Kidney epithelial cell (primary cell): ENCODE measurements at regions not wholly inside any gene's neighbourhood (a gene's known extent, or its start where the extent isn't known, plus 50 kb on each side); places are given as distances from the start of the nearest gene placed in this dataset.

ENCODE experiments used
- DNase-seq: peaks from one replicate; pipeline ENCODE4 v3.0.0-alpha.2; 2010; ENCODE audit warnings: low read depth
- H3K27me3 ChIP-seq: 2 replicates; pipeline ENCODE4 v1.6.0; 2011; ENCODE audit warnings: low read length; ENCODE audit not compliant: control insufficient read depth, insufficient read depth
- H3K36me3 ChIP-seq: 2 replicates; pipeline ENCODE4 v1.5.1; 2011; ENCODE audit warnings: low read length; ENCODE audit not compliant: control insufficient read depth, insufficient read depth
- H3K4me3 ChIP-seq: 2 replicates; pipeline ENCODE4 v1.5.1; 2011; ENCODE audit warnings: low read depth, mild to moderate bottlenecking, control low read depth, low read length
- TF ChIP-seq, protein P1 (sequence below): IDR thresholded peaks from 2 replicates; pipeline ENCODE4 v1.5.1; 2011; ENCODE audit warnings: mild to moderate bottlenecking, moderate library complexity, low read length, control low read depth, inconsistent platforms; ENCODE audit not compliant: insufficient read depth, poor library complexity, severe bottlenecking

DNA sequence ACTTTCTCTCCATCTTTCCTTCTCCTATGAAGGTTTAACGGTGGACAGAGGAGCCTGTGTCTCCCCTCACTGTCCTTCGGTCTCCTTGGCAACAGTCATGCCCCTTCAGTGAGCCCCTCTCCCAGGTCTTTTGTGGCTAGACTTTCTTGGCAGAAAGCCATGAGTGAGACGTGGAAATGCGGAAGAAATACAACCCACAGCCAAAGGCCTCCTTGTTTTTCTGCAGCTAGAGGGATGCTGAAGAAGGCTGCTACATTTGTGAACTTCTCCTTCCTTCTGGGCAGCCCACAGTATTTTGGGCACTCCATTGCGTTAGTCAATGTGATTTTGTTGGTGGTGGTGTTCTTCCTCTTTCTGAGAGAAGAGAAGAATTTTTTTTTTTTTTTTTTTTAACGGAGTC lies 333.7 kb upstream of the PODXL start:
- Histone ChIP-seq H3K36me3 (no peaks in the 10 kb centered on the region), H3K4me3 (no peak overlapping the region), H3K27me3 (no peaks in the 10 kb centered on the region)
- TF ChIP-seq, protein P1, sequence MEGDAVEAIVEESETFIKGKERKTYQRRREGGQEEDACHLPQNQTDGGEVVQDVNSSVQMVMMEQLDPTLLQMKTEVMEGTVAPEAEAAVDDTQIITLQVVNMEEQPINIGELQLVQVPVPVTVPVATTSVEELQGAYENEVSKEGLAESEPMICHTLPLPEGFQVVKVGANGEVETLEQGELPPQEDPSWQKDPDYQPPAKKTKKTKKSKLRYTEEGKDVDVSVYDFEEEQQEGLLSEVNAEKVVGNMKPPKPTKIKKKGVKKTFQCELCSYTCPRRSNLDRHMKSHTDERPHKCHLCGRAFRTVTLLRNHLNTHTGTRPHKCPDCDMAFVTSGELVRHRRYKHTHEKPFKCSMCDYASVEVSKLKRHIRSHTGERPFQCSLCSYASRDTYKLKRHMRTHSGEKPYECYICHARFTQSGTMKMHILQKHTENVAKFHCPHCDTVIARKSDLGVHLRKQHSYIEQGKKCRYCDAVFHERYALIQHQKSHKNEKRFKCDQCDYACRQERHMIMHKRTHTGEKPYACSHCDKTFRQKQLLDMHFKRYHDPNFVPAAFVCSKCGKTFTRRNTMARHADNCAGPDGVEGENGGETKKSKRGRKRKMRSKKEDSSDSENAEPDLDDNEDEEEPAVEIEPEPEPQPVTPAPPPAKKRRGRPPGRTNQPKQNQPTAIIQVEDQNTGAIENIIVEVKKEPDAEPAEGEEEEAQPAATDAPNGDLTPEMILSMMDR, result no peak
- no peak for DNase-seq

DNA sequence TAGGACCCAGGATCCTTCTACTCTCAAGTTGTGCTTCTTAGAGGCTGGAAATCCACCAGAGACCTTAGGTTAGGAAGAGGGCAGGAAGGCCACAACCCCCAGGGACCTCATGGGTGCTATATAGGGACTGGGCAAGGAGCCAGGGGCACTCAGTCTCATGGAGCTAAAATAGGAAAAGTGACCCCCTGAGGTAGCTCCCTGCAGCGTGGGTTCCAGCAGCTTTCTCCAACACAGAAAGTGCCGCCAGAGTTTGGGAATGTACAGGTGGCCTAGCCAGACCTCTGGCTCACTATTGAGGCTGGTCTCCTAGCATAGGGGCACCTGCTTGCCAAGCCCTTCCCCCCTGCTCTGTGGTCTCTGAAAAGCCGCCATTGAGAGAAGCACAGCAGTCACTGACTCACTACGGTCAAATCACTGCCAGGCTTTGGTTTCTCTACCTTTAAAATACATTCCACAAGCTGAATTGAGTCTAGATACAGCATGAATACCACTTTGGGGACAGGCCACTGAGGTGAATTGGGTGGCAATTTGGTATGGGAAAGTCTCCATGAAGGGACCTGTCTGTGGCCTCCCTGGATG lies 333.2 kb upstream of the PODXL start:
- DNase-seq, result no peak
- TF ChIP-seq, protein P1, result no peak
- no peaks in the 10 kb centered on the region for H3K36me3 ChIP-seq

DNA sequence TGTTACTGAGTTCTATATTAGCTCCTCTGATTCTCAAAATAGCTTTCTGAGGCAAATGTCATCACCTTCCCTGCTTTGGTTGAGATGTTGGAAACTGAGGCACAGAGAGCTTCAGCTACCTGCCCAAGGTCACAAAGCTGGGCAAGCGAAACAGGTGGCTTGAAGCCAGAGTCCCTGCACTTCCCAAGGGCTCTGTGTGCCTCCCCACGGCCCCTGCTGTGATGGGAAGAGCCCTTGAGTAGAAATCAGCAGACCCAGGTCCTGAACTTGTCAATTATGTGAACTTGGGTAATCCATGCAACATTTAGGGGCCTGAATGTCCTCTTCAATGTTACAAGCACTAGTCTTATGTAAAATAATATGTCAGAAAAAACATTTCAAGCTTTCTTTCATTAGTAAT lies 327.3 kb upstream of the PODXL start:
- Histone ChIP-seq H3K27me3 (no peaks in the 10 kb centered on the region), H3K4me3 (no peak overlapping the region)
- TF ChIP-seq, protein P1, result no peak

More for the DNA sequence above, 333.2 kb upstream of the PODXL start:
- Histone ChIP-seq H3K27me3 (no peaks in the 10 kb centered on the region), H3K4me3 (no peak overlapping the region)

DNA sequence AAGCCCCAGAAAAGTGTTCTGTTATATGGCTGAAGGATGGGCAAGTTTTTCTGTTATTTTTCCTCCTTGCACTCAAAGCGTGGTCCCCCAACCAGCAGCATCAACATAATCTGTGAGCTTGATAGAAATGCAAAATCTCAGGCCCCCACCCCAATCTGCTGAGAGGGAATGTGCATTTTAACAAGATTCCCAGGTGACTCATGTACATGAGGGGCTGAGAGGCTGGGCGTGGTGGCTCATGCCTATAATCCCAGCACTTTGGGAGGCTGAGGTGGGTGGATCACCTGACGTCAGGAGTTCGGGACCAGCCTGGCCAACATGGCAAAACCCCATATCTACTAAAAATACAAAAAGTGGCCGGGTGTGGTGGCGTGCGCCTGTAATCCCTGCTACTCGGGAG lies 326.8 kb upstream of the PODXL start:
- no peaks in the 10 kb centered on the region for H3K27me3 ChIP-seq
- TF ChIP-seq, protein P1, result no peak

More for the DNA sequence above, 327.3 kb upstream of the PODXL start:
- no peak for DNase-seq
- H3K36me3 ChIP-seq, result no peaks in the 10 kb centered on the region

DNA sequence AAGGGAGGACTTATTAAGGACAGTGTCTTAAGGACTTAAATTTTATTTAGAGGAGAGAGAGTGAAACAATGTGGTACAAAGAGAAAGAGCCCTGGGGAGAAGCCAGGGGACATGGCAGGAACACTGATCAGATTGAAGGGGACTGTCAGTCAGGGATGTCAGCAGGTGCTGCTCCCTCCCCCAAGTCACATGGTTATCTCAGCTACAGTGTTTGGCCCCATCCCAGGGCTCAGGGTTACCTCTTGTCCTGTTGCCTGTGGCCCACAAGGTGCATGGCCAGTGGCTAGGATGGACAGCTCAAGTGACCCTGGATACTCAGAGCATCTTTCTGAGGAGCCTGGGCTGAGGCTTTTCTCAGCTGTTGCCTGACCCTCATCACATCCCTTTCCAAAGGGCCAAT lies 325.9 kb upstream of the PODXL start:
- TF ChIP-seq, protein P1, result no peak
- Histone ChIP-seq H3K36me3 (no peaks in the 10 kb centered on the region), H3K4me3 (no peak overlapping the region), H3K27me3 (no peaks in the 10 kb centered on the region)
- no peak for DNase-seq

More for the DNA sequence above, 326.8 kb upstream of the PODXL start:
- Histone ChIP-seq H3K4me3 (no peak overlapping the region), H3K36me3 (no peaks in the 10 kb centered on the region)
- no peak for DNase-seq

DNA sequence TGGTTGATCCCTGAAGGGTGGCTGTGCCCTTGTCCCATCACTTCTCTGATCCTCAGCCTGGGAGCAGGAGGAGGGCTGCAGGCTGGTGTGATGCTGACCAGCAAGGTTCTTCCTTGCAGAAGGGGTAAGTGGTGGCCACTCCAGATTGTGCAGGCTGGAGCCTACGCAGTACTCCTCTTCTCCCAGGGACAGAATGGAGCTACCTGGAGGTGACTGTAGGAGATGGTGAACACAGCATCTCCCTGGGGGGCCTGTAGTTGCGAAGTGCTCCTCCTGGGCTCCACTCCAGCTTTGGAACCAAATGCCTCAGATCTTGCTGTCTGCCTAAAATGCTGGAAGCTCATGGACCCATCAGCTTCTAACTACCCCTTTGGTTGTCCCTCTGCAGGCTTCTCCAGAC lies 323.6 kb upstream of the PODXL start:
- H3K27me3 ChIP-seq, result no peaks in the 10 kb centered on the region
- no peak for DNase-seq

More for the DNA sequence above, 323.6 kb upstream of the PODXL start:
- Histone ChIP-seq H3K4me3 (no peak overlapping the region), H3K36me3 (no peaks in the 10 kb centered on the region)
- TF ChIP-seq, protein P1, result no peak
